Spleen (tissue), 11 donors: ENCODE measurements at regions not wholly inside any gene's neighbourhood (a gene's known extent, or its start where the extent isn't known, plus 50 kb on each side); places are given as distances from the start of the nearest gene placed in this dataset.

Experiments
- DNase-seq: peaks from one replicate; pipeline ENCODE4 v3.0.0-alpha.2; 2020
- H3K27ac ChIP-seq, 8 donors: fragments of 200-600 bp; sonication (generic) in 7 of 8; 1 replicate in 4 of 8; 2 replicates in 4 of 8; pipeline versions ENCODE4 v1.5.0 to v1.8.0; 2016 to 2021; ENCODE audit warnings: inconsistent platforms in 4 of 8, mild to moderate bottlenecking in 4 of 8, moderate library complexity in 1 of 8
- H3K27me3 ChIP-seq, 7 donors: fragments of 200-600 bp; sonication (generic) in 6 of 7; replicated peaks in 1 of 7; 1 replicate in 4 of 7; 2 replicates in 3 of 7; pipeline versions ENCODE4 v1.5.0 to v1.8.0; 2016 to 2021; ENCODE audit warnings: inconsistent platforms in 3 of 7, mild to moderate bottlenecking in 1 of 7
- H3K36me3 ChIP-seq, 6 donors: fragments of 200-600 bp; sonication (generic) in 5 of 6; 1 replicate in 4 of 6; 2 replicates in 2 of 6; pipeline versions ENCODE4 v1.5.0 to v1.8.0; 2016 to 2021; ENCODE audit warnings: inconsistent platforms in 2 of 6
- H3K4me1 ChIP-seq, 6 donors: fragments of 200-600 bp; sonication (generic) in 5 of 6; 1 replicate in 3 of 6; 2 replicates in 3 of 6; pipeline versions ENCODE4 v1.5.0 to v1.8.0; 2016 to 2021; ENCODE audit warnings: inconsistent platforms in 3 of 6
- H3K4me3 ChIP-seq, 8 donors: fragments of 200-600 bp; sonication (generic) in 7 of 8; 1 replicate in 4 of 8; 2 replicates in 4 of 8; pipeline versions ENCODE4 v1.5.0 to v1.8.0; 2016 to 2021; ENCODE audit warnings: inconsistent platforms in 4 of 8, mild to moderate bottlenecking in 4 of 8, moderate library complexity in 2 of 8
- H3K9me3 ChIP-seq, 8 donors: fragments of 200-600 bp; sonication (generic) in 7 of 8; 1 replicate in 4 of 8; 2 replicates in 4 of 8; pipeline versions ENCODE4 v1.5.0 to v1.8.0; 2016 to 2021; ENCODE audit warnings: inconsistent platforms in 4 of 8
- CTCF ChIP-seq, 11 experiments: fragments of 200-600 bp in 7 of 11; fragments of 450-650 bp in 4 of 11; sonication (generic) in 4 of 11; IDR thresholded peaks in 8 of 11; conservative IDR thresholded peaks in 3 of 11; 1 replicate in 7 of 11; 2 replicates in 4 of 11; pipeline versions ENCODE4 v1.4.0 to v1.8.0; 2016 to 2021; ENCODE audit warnings: antibody characterized with exemption in 11 of 11, inconsistent platforms in 4 of 11, mild to moderate bottlenecking in 1 of 11
- POLR2A ChIP-seq, 3 donors: fragments of 450-650 bp; IDR thresholded peaks; one replicate each; pipeline ENCODE4 v1.5.1; 2017; ENCODE audit warnings: antibody characterized with exemption in 3 of 3, mild to moderate bottlenecking in 1 of 3
- POLR2AphosphoS5 ChIP-seq, 3 donors: sonication (generic); formaldehyde crosslinking; IDR thresholded peaks; one replicate each; pipeline ENCODE4 v1.5.1; 2017; ENCODE audit warnings: antibody characterized with exemption in 3 of 3
- WGBS, 5 donors: extraction: QIAGEN DNeasy Blood & Tissue Kit in 3 of 5; methylation state at CpG; one replicate each; pipeline versions ENCODE4 v1.1.5 to v1.1.7; 2013 to 2018; 5-methylcytosine and 5-hydroxymethylcytosine counted together
- intact Hi-C: fragments of 100-400 bp; cut with DNase I; formaldehyde crosslinking; loops from one replicate; pipeline ENCODE4 v1.15.0; 2023; ENCODE audit warnings: low total_unique reads
- donor health status: healthy with polysubstance abuse.
- donor health status: DM: no; HTN: no; CAD: no; lungs with moderate emphysema.
- donor health status: DM: no; HTN: no; CAD: no.
- donor health status: Bipolar disorder and iron deficiency.
- donor health status: healthy.
- donor health status: DM: no; HTN: no; CAD: no.
- donor health status: DM: yes; HTN: yes; CAD: no.

- Histone ChIP-seq H3K27me3 (no peaks in the 10 kb centered on the region), H3K9me3 (no peaks in the 10 kb centered on the region), H3K4me3 (no peak overlapping the region), H3K4me1 (no peaks in the 10 kb centered on the region), H3K36me3 (no peaks in the 10 kb centered on the region), H3K27ac (no peak overlapping the region)
- TF ChIP-seq POLR2A (IDR thresholded peaks at IDR 0.05), result no peak
- no peak for TF ChIP-seq POLR2AphosphoS5 (IDR thresholded peaks at IDR 0.05)
- TF ChIP-seq CTCF (IDR thresholded peaks at IDR 0.05 in 8 of 11, conservative IDR thresholded peaks at IDR 0.05 in 3 of 11), result no peak
- DNase-seq, result no peak
- intact Hi-C loops, result no loop called here
Observed at GRCh38 chr3:132084982-132085381, 50.2 kb upstream of the CPNE4 start.

GRCh38 chr3:132087356-132087755, 52.5 kb upstream of the CPNE4 start:
- Histone ChIP-seq H3K27me3 (no peaks in the 10 kb centered on the region), H3K9me3 (no peaks in the 10 kb centered on the region), H3K4me1 (no peaks in the 10 kb centered on the region), H3K36me3 (no peaks in the 10 kb centered on the region), H3K27ac (no peak overlapping the region), H3K4me3 (no peak overlapping the region)
- no peak for TF ChIP-seq CTCF (IDR thresholded peaks at IDR 0.05 in 8 of 11, conservative IDR thresholded peaks at IDR 0.05 in 3 of 11)
- no peak for TF ChIP-seq POLR2AphosphoS5 (IDR thresholded peaks at IDR 0.05)
- no peak for TF ChIP-seq POLR2A (IDR thresholded peaks at IDR 0.05)
- no peak for DNase-seq
- 51 to 72% (median 60%) methylated on average over 1 of the region's 1 CpG for WGBS, 5 donors
- intact Hi-C loops, result no loop called here

- intact Hi-C loops, result no loop called here
- Histone ChIP-seq H3K27me3 (no peaks in the 10 kb centered on the region), H3K9me3 (no peaks in the 10 kb centered on the region), H3K4me1 (no peaks in the 10 kb centered on the region), H3K27ac (no peak overlapping the region), H3K4me3 (no peak overlapping the region), H3K36me3 (no peaks in the 10 kb centered on the region)
- 42 to 69% (median 51%) methylated on average over 2 of the region's 2 CpGs for WGBS, 5 donors
- no peak for DNase-seq
- TF ChIP-seq POLR2A (IDR thresholded peaks at IDR 0.05) (no peak), CTCF (IDR thresholded peaks at IDR 0.05 in 8 of 11, conservative IDR thresholded peaks at IDR 0.05 in 3 of 11) (no peak), POLR2AphosphoS5 (IDR thresholded peaks at IDR 0.05) (no peak)
Observed at GRCh38 chr3:132088291-132088690, 53.5 kb upstream of the CPNE4 start.

GRCh38 chr3:132090921-132091320, 56.1 kb upstream of the CPNE4 start:
- Histone ChIP-seq H3K4me3 (no peak overlapping the region), H3K9me3 (no peaks in the 10 kb centered on the region), H3K27me3 (no peaks in the 10 kb centered on the region), H3K4me1 (no peaks in the 10 kb centered on the region), H3K36me3 (no peaks in the 10 kb centered on the region), H3K27ac (no peak overlapping the region)
- DNase-seq, result no peak
- TF ChIP-seq POLR2A (IDR thresholded peaks at IDR 0.05) (no peak), POLR2AphosphoS5 (IDR thresholded peaks at IDR 0.05) (no peak), CTCF (IDR thresholded peaks at IDR 0.05 in 8 of 11, conservative IDR thresholded peaks at IDR 0.05 in 3 of 11) (no peak)
- 80 to 93% (median 86%) methylated on average over 2 of the region's 2 CpGs for WGBS, 5 donors
- intact Hi-C loops, result no loop called here
